Lower leg skin (tissue), 4 donors: ENCODE measurements at regions not wholly inside any gene's neighbourhood (a gene's known extent, or its start where the extent isn't known, plus 50 kb on each side); places are given as distances from the start of the nearest gene placed in this dataset.

Source experiments
- DNase-seq, 2 donors: peaks; one replicate each; pipeline ENCODE4 v3.0.0-alpha.2; 2019; ENCODE audit warnings: low spot score in 2 of 2
- H3K4me3 ChIP-seq: fragments of 200-600 bp; sonication (generic); 2 replicates; pipeline ENCODE4 v1.5.1; 2017; ENCODE audit warnings: mild to moderate bottlenecking, low read depth; ENCODE audit not compliant: poor library complexity, severe bottlenecking
- POLR2A ChIP-seq, 2 donors: fragments of 450-650 bp; IDR thresholded peaks; one replicate each; pipeline ENCODE4 v1.6.1; 2016 to 2017; ENCODE audit warnings: antibody characterized with exemption in 2 of 2, mild to moderate bottlenecking in 1 of 2, moderate library complexity in 1 of 2
- WGBS, 2 donors: methylation state at CpG; one replicate each; pipeline ENCODE4 v1.1.5; 2018; 5-methylcytosine and 5-hydroxymethylcytosine counted together
- intact Hi-C: fragments of 100-400 bp; cut with DNase I; formaldehyde crosslinking; loops from one replicate; pipeline ENCODE4 v1.15.0; 2023; ENCODE audit warnings: low total_unique reads
- TF ChIP-seq, protein P1 (sequence below), 3 donors: fragments of 450-650 bp; IDR thresholded peaks; one replicate each; pipeline ENCODE4 v1.5.1; 2016; ENCODE audit warnings: antibody characterized with exemption in 3 of 3, mild to moderate bottlenecking in 3 of 3, moderate library complexity in 2 of 3

DNA sequence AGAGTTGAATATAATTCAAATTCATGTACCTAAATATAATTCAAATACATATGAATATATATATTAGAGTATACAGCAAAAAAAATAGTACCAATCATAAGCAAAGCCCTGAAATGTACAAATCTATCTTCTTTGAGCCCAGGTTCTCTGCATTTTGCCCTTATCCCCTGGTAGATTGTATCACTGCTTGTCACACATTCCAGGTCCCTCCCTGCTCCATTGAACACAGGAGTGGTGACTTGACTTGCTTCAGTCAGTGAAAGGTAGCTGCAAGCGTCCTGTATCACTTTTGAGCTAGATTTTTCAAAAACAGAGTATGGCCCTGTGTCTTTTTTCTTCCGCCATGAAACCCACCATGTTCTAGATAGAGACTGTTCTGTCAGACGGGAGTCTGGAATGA, 369.4 kb downstream of the LIG4 start:
- DNase-seq = no peak
- H3K4me3 ChIP-seq = no peak overlapping the region
- 82 to 86% methylated on average over 3 of the region's 3 CpGs for WGBS, 2 donors
- intact Hi-C loops = no loop called here
- TF ChIP-seq, protein P1, sequence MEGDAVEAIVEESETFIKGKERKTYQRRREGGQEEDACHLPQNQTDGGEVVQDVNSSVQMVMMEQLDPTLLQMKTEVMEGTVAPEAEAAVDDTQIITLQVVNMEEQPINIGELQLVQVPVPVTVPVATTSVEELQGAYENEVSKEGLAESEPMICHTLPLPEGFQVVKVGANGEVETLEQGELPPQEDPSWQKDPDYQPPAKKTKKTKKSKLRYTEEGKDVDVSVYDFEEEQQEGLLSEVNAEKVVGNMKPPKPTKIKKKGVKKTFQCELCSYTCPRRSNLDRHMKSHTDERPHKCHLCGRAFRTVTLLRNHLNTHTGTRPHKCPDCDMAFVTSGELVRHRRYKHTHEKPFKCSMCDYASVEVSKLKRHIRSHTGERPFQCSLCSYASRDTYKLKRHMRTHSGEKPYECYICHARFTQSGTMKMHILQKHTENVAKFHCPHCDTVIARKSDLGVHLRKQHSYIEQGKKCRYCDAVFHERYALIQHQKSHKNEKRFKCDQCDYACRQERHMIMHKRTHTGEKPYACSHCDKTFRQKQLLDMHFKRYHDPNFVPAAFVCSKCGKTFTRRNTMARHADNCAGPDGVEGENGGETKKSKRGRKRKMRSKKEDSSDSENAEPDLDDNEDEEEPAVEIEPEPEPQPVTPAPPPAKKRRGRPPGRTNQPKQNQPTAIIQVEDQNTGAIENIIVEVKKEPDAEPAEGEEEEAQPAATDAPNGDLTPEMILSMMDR (IDR thresholded peaks at IDR 0.05) = no peak
- TF ChIP-seq POLR2A (IDR thresholded peaks at IDR 0.05) = no peak

DNA sequence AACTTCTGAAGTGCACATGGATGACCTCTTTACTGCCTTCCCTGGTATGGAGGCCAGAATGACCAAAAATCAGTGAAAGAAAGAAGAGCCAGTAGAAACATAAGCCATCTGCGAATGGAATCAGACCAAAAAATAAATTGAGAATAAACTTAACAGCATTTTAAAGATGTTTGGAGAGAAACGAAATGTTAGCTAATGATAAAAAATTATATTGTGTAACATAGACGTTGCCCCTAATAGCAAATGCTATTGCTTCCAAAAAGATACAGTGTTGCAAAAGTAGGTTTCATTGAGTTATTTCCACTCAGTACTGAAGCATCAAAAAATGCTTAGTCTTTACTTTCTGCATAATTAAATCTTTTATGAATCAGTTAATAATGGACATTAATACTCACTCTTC, 371.7 kb downstream of the LIG4 start:
- TF ChIP-seq POLR2A (IDR thresholded peaks at IDR 0.05) = no peak
- TF ChIP-seq, protein P1 (IDR thresholded peaks at IDR 0.05) = no peak
- no peak overlapping the region for H3K4me3 ChIP-seq
- intact Hi-C loops = no loop called here
- WGBS, 2 donors = 79 to 83% methylated on average over 3 of the region's 3 CpGs
- DNase-seq = no peak

DNA sequence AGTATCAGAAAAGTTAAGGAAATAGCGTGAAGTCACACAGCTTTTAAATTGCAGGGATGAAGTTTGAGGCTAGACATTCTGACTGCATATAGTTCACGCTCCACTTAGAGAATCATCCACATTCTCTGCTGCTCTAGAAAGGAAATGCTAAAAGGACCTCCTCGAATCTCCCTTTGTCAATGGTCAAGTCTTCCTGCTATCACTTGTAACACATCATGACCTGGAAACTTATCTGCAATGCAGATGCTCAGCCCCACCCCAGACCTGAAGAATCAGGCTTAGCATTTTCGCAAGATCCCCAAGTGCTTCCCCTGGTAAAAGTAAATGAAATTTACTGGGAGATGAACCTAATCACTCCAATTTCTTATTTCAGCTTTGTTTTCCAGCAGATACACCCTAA, 372.1 kb downstream of the LIG4 start:
- 70 to 73% methylated on average over 4 of the region's 4 CpGs for WGBS, 2 donors
- intact Hi-C loops = no loop called here
- DNase-seq = no peak
- TF ChIP-seq POLR2A (IDR thresholded peaks at IDR 0.05) = no peak
- TF ChIP-seq, protein P1 (IDR thresholded peaks at IDR 0.05) = no peak
- H3K4me3 ChIP-seq = no peak overlapping the region

DNA sequence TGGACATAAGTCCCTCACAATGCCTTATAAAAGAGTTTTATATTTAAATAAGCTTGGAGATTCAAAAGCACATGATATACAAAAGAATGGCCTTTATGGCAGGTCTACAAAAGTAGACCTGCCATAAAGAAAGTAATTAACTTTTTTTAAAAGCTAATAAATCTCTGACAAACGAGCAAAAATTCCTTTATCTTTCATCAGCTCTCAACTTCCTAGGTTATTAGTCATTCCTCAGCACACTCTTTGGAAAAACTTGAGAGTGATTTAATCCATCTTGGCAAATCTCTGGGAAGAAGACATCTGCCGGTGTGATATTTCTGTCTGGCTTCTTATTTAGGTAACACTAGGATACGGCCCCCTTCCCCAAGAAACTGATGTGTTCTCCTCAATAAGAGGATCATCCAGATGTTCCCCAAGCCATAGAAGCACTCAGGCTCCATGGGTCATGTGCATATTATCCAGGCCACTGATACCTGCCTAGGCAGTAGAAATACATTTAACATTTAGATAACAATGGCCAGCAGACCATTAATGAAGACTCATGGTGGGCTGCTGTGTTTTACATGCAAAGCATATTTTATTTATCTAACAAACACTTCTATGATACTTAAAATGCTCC, 372.7 kb downstream of the LIG4 start:
- no peak for TF ChIP-seq POLR2A (IDR thresholded peaks at IDR 0.05)
- TF ChIP-seq, protein P1 (IDR thresholded peaks at IDR 0.05) = no peak

DNA sequence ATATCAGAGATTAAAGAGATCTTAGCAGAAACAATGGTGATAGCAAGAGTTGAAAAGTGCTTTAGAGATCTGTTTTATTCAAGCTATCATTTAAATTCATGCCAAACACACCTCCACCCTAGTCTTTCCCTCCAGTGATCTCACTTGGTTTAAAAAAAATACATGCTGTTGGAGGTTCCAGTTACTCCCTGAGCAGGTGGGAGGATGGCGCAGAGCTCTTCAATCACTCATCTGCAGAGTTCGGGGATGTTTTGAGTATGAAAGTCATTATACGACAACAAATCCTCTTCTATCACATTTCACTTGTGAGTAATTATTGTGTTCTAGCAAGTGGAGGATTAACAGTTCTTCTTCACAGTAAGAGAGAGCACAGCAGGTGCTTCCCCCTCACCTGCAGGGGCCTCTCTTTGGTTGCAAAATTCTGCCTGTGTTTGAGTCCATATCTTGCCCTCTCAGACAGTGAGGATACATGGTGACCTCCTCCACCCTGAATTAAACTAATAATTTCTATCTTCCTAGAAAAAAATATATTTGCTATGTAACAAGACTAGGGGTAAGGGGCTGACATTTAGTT, 376.7 kb downstream of the LIG4 start:
- no peak for DNase-seq
- H3K4me3 ChIP-seq = no peak overlapping the region
- WGBS, 2 donors = 41% methylated on average over 3 of the region's 3 CpGs
- intact Hi-C loops = no loop called here
- TF ChIP-seq, protein P1 (IDR thresholded peaks at IDR 0.05) = no peak
- no peak for TF ChIP-seq POLR2A (IDR thresholded peaks at IDR 0.05)

More for the DNA sequence above, 372.7 kb downstream of the LIG4 start:
- intact Hi-C loops = no loop called here
- WGBS, 2 donors = 30 to 32% methylated on average over 3 of the region's 3 CpGs
- H3K4me3 ChIP-seq = no peak overlapping the region
- DNase-seq = no peak

DNA sequence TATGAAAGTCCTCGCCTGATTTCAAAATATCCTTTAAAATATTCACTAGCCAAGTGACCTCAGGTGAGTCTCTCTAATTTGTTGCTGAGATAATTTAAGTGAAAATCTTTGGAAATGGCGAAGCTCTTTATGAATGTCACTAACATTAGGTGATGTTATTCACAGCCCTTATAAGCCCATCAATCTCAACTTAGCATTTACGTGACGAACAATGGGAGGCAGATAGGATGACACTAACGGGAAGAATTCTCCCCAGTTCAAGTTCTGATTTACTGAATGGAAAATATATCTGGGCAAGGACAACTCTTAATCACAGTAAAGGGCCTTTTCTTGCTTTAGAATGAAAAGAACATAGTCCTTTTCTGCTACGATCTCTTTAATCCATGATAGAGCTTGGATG, 378.7 kb downstream of the LIG4 start:
- TF ChIP-seq POLR2A (IDR thresholded peaks at IDR 0.05) = no peak
- TF ChIP-seq, protein P1 (IDR thresholded peaks at IDR 0.05) = no peak
- no peak for DNase-seq
- no peak overlapping the region for H3K4me3 ChIP-seq
- intact Hi-C loops = no loop called here
- WGBS, 2 donors = 81 to 85% methylated on average over 6 of the region's 6 CpGs
